ENCODE measurements at regions not wholly inside any gene's neighbourhood (a gene's known extent, or its start where the extent isn't known, plus 50 kb on each side); places are given as distances from the start of the nearest gene placed in this dataset.
A peak's percentile ranks its signal among the peaks of the same experiment; 100 is the strongest.

DNA sequence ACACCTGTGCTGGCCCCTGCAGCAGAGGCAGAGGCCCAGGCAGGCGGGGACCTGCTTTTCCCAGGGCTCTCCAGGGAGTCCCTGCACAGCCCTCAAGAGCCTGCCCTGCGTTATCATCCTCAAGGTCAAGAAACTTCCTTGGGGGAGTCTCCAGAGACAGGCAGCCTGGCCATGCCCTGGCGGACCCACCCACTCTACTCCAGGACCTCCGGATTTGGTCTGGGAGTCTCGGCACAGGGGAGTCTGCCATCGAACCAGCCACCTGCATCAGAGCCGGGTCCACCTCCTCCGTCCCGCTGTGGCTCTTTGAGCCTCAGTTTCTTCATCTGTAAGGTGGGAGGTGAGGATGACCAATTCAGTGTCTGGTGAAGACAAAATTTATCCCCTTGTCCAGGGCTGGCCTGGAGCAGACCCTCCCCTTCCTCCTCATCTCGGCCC lies 75.3 kb upstream of the TNRC6C start:
- DNase-seq = no peak

DNA sequence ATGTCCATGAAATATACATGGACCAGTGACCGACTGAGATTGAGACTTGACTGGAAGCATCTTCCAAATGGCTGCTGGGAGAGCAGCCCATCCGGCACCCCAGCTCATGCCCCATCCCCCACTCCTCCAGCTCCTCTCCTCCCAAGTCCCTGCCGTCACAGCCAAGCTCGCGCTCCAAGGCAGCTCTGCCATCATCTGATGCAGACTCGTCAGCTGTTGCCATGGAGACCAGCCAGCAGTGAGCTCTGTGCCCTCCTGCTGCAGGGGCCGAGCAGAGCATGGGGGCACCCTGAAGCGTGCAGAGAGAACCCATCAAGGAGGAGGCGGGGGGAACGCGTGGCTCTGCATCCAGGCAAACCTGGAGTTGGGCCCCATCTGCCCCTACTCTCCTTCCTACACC lies 74.5 kb upstream of the TNRC6C start:
- peak; percentile 73 for DNase-seq

DNA sequence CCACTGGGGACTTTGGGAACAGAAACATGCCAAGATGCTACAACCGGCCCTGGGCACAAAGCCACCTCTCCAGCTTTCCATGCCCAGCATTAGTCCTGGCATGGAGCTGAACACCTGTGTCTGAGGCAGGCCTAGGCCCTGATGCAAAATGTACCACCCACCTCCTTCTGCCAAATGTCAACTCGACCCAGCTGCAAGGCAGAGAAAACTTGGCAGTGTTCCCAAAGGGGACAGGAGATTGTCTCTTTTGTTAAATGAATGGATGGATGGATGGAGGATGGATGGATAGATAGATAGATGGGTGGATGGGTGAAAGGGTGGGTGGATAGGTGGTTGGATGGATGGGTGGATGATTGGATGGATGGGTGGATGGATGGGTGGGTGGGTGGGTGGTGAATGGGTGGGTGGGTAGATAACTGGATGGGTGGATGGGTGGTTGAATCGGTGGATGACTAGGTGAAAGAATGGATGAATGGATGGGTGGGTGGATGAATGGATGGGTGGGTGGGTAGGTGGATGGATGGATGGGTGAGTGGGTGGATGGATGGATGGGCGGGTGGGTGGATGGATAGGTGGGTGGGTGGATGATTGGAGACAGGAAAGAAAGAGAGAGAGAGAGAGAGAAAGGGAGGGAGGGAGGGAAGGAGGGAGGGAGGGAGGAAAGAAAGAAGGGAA lies 73.4 kb upstream of the TNRC6C start:
- DNase-seq = no peak

DNA sequence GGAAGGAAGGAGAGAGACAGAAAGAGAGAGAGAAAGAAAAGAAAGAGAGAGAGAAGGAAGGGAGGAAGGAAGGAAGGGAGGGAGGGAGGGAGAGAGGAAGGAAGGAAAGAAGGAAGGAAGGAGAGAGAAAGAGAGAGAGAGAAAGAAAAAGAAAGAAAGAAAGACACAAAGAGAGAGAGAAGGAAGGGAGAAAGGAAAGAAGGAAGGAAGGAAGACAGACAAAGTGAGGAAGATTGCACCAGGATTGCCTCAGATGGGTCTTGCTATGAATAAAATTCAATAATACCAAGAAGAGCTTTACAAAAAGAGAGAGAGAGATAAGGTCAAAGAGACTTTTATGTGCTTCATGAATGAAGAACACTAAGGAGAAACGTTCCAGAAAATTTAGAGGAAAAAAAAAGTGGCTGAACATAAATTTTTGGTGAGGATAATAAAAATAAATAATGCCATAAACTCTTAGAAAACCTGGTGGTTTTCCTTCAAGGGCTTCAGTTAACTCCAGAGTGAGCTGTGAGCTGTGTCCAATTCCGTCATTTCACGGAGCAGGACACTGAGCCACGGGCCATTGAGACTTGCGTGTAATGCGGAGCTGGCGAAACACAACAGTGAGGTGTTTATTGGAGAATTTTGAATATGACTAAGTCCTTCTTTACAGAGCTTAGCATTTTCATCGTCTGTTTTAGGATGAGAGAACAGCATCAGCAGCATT lies 72.7 kb upstream of the TNRC6C start:
- DNase-seq = peak; percentile 6

DNA sequence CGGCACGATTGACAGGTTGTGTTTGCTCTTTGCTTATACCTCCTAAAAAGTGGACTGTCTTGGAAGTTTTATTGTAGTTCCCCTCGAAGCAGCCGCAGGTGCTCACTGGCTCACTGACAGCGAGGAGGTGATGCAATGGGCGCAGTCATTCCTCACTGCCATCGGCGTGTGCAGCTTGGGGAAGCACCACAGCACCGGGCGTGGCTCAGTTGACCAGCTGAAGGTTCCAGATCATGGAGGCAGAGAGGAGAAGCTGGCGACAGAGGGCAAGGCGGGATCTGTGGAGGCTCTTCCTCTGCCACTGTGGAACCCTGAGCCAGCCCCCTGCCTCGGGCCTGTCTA lies 72.1 kb upstream of the TNRC6C start:
- peak; percentile 19 for DNase-seq

DNA sequence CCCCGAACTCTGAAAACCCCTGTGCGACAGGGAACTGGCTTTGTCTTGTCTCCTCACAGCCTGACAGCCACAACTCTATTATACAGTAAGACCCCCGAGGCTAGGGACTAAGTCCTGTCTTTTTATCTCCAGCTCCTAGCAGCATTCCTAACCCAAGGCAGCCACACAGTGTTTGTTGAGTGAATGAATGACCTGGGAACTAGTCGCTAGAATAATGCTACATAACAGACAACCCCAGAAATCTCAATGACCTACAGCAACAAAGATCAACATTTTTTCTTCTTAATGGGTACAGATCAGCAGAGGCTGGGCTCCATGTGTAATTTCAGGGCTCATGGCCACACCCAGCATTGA lies 71.4 kb upstream of the TNRC6C start:
- DNase-seq = no peak

DNA sequence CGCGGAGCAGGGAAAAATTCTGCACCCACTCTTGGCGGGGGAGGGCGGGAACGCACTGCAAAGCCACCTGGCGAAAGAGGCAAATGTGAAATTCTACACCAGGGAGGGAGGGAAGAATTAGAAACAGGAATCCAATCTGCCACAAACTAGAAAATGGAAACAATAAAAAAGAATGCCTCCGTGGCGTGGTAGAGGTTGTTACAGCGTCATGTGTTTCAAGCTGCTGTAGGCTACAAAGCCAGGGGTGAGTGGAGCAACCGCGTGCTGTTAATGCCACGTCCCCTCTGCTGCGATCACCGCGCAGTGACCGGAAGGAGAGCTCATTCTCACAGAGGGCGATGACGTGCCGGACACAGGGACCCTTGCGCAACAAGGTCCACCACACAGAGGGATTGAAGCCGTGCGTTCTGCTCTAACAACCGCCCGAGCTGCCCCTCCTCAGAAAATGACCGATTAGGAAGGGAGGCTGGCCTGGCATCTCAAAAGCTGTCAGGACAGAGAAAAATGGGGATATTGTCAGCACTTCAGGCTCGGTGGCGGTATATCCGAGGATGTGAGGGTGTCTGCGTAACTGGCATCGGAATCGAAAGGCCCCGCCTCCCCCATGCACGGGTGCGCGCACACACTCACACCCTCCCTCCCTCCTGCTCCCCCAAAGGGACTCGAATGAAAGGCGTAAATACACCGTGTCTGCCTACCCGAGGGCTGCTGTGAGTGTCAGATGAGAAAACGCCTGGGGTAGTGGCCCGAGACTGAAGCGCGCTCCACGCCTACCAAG lies 70.8 kb upstream of the TNRC6C start:
- peak; percentile 81 for DNase-seq

DNA sequence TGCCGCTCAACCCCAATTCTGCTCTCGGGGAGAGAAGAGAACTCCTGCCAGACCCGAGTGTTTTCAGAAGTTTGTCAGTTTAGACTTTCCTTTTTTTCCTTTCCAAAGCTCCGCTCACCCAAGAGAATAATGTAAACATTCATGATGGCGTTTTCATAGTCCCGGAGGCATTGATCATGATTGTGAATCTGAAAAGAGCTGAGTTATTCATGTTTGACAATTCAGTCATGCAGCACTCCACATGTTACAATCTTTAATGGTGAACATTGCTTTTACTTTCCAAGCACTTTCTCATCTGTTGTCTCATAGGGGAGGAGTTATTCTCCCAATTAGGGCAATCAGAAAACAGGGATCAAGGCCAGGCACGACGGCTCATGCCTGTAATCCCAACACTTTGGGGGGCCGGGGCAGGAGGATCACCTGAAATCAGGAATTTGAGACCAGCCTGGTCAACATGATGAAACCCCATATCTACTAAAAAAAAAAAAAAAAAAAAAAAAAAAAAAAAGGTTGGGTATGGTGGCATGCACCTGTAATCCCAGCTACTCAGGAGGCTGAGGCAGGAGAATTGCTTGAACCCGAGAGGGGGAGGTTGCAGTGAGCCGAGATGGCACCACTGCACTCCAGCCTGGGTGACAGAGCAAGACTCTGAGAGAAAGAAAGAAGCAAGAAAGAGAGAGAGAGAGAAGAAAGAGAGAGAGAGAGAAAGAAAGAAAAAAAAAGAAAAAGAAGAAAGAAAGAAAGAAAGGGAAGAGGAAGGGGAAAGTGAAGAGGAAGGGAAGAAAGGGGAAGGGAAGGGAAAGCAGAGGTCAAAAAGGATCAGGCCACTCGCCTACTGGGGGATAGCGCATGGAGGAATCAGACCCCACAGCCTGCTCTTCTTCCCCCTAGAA lies 70.0 kb upstream of the TNRC6C start:
- DNase-seq = no peak

DNA sequence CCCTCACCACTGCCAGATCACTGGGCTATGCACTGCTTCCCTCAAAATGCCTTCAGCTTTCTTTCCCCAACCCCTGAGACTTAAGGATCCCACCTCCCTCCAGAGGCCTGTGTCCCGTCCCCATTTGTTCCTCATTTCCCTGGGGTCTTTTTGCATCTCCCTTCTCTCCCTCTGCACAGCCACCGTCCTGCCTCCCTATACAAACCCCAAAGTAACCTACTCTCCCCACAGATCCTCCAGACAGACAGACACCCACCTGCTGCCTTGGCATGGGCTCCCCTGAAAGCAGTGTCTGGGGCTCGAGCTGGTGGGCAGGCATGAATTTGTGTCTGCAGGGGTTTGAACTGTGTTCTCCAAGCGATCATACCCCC lies 69.4 kb upstream of the TNRC6C start:
- no peak for DNase-seq

DNA sequence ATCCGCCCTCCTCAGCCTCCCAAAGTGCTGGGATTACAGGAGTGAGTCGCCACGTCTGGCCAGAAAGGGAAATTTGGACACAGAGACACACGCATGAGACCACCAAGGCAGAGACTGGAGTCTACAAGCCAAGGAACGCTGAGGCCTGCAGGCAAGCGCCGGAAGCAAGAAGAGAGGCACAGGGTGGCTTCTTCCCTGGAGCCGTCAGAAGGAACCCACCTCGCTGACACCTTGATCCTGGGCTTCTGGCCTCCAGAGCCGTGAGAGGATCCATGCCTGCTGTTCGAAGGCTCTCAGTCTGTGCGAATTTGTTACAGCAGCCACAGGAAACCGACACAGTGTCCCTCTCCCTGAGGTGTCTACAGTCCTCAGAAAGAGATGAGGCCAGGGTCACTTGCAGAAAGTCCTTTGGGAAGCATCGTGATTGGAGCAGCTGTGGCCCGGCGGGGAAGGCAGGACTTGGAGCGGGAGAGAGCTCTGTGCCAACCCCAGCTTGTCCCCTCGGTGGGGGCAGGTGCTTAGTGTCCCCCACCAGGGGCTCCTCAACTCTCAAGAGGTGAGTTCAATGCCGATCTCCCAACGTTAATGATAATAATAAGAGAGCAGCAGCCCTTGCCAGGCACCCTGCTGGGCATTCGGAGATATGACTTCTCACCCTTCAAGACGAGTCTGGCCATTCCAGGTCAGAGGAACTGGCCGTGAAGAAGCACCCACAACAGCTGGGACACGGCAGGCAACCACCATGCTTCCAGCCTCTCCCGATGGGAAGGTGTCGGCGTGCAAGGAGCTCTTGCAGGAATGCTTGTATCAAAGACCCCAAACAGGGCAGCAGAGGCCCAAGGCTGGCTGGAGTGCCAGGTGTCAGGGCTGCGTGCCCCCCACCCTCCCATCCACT lies 68.4 kb upstream of the TNRC6C start:
- no peak for DNase-seq

DNA sequence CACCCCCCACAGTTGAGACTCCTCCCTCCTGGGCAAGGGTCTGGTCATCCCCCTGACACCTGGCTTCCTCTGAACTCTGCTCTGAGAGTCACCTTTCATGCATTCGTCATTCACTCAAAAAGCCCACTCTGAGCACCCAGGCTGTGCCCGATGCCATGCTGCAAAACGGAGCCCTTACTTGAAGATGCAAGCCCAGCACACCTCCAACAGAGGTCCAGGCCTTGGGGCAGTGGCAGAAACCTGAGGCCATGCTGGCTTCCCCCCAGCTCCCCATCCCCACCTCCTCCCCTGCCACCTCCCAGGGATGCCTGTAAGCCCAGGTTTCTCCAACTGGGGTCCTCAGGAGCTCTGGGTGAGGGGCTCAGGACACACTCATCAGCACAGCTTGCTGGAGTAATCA lies 67.7 kb upstream of the TNRC6C start:
- no peak for DNase-seq

DNA sequence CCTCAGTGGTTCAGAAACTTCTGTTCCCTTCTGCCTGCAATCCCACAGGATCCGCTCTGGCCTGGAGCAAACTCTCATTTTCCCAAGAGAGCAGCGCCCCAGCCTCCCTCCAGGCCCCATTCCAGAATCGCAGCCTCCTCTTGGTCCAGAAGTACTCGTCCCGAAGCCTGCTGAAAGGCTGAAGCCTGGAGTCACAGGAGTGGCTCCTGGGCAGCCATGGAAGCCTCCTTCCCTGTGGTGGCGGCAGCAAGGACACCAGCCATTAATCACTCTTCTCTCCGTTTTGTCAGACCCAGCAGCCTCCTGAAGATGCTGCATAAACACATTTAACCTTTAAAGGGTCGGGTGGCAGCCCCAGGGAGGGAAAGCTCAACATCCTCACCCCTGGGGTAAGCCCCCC lies 66.9 kb upstream of the TNRC6C start:
- no peak for DNase-seq

DNA sequence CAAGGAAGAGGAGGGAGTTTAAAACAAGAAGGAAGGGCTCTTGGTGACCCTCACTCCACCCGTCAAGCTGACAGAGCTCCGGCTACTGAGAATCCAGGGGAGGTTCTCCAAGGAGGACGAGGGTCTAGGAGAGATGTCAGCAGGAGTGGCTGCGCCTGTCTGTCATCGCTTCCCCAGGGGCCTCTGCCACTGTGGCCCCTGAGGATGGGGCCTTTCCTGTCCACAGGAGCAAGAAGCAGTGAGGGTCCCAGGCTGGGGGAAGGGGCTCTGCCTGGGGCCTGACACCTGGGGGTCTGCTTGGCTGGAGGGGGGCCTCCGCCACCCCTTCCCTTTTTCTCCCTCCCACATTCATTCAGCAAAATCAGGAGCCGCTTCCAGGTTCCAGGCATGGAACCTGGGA lies 66.5 kb upstream of the TNRC6C start:
- DNase-seq = no peak

DNA sequence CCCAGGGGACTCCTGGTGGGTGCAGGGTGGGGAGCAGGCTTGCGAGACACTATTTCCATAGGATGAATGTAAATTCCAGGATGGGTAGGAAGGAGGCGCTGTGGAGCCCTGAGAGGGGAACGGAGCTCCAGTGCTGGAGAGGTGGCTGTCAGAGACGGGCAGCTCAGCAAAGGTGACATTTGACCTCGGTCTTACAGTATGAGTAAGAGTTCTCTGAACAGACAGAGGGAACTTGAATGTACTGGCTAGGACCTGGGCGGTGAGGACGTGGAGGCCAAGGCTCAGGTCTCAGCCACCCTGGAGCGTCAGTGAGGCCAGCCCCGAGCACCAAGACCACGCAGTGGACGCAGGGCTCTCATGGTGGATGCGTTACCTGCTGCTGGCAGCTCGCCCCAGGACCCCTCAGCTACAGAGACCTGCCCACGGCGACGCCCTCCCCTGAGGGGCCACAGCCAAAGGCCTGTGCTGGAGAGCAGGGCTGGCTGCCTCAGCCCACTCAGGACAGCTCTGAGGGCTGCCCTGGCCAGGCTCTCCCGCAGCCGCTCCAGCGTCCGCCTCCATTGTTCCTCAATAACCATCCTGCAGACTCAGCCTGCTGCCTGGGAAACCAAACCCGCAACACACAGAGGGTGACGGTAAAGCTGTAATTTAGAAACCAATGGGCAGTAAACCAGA lies 65.9 kb upstream of the TNRC6C start:
- DNase-seq = no peak

DNA sequence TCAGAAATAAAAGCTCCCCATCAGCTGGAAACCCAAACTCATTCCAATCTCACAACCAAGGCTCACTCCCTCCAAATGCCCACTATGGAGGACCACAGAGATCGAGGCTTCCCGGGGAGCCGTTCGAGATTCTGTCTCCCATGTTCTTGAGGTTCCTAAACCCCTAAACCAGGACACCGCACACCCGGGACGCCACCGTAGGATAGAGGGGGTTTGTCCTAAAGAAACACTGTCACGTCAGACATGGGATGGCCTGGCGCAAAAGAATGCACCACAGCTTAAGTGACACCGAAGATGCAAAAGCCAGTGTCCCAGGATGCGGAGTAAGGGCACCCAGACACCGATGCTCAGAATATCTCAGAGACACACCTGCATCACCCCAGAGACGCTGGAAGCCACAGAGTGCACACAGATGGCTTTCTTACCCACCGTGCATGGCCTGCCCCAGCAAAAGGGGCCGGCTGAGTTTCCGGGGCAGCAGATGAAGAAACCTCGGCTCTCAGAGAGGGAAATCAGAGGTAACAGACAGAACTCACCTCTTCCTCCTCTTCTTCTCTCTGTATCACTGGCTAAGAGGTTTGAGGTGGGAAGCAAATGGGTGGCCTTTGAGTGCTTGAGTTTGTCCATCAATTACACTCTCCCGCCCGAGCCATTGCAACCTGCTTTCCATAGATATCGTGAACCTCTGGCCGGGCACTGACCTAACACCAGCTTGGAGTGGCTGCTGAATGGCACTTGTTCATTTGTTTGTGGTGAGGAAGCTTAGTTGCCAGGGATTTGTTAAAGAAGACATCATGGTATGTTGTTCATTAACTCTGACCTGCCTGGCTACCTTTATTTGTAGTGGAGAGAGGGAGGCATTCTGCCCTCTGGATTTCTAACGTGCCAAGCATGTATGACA lies 65.1 kb upstream of the TNRC6C start:
- no peak for DNase-seq

DNA sequence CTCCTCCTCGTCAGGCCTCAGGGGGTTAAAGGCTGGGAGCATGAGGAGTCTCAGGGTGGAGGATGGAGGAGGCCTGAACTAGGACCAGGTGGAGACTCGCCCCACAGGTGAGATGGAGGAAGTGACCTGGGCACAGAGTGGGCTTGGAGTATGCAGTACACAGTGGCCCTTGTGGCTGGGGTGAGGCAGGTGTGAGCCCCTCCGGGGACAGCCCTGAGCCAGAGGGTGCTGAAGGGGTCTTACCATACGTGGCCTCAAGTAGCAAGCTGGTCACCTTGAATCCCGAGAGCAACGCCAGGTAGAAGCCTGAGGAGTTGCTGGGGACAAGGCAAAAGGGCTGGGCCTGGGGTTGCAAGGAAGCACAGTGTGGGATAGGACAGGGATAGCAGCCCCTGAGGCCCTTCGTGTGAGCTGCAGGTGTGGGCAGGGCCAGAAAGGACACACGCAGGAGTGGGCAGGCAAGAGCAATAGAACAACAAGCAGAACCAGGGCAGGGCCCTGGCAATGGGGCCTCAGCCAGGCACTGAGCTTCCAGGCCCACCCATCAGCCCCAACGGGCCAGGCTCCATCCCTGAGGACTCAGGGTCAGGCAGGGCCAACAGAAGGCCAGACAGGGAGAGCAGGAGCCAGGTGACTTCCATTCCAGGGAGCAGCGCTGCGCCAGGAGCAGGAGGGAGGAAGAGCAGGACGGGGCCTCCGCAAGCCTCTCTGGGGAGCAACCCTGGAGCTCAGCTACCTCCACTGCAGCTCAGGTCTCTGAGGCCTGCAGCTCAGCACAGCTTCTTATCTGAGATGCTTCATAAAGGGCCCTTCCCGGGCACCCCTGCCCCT lies 64.2 kb upstream of the TNRC6C start:
- DNase-seq = no peak

DNA sequence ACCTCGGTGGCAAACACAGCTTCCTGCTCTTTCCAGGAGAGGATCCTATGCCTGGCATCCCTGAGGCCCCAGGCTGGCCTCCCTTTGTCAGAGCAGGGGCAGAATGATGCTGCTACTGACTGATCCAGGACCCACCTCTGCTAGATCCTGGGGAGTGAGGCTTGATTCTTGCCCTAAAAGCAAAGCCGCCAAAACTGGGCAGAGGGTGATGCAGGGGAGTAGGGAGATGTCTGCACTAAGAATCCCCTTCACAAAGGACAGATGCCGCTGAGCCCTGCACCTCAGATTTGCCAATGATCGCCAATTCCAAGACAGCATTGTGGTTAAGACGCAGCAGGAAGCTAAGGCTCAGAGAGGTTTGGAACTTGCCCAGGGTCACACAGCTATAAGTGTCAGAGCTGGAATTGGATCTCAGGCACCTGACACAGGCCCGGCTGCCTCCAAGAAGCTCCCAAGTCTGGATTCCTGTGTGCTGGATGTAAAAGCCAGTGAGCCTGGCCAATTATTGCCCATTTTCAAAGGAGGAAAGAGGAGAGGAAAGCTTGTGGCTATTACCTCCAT lies 60.7 kb upstream of the TNRC6C start:
- no peak for DNase-seq

DNA sequence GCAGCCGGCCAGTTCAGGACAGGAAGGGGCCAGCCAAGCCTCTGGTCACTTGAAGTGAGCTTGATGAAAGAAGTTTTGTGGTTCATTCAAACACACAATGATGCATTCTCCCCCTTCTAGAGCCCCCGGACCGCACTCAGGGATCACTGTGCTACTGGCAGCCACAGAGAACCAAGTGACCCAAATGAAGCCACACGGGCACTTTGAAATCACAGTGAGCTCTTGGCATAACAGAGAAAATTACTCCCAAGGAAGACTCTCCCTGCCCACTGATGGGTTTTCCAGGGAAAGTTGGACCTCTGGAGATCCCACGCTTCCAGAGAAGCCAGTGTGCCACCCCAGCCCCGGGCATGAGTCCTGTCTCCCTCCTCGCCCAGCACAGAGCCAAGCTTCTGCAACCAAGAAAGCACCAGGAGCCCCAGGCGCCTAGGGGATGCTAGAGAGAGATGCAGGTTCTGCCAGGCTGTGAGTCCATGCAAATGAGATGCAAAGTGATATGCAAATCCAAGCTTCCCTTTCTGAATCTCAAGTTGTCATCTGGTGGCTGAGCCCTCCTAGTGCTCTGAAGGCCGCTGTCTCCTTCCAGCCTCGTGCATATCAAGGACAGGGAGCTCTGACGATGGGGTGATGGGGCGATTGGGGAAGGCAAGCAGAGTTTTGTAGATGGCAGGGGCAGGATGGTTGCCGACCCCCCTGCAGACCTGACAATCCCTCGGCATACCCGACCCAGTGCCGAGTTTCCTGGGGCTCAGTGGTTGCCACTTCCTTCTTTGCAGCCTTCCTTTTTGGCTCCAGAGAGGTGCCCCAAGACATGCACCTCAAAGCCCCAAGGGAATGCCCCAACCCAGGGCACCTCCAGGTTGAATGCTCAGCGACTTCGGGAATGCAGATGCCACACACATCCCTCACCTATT lies 59.7 kb upstream of the TNRC6C start:
- no peak for DNase-seq
